ENCODE measurements at regions not wholly inside any gene's neighbourhood (a gene's known extent, or its start where the extent isn't known, plus 50 kb on each side); places are given as distances from the start of the nearest gene placed in this dataset.

DNA sequence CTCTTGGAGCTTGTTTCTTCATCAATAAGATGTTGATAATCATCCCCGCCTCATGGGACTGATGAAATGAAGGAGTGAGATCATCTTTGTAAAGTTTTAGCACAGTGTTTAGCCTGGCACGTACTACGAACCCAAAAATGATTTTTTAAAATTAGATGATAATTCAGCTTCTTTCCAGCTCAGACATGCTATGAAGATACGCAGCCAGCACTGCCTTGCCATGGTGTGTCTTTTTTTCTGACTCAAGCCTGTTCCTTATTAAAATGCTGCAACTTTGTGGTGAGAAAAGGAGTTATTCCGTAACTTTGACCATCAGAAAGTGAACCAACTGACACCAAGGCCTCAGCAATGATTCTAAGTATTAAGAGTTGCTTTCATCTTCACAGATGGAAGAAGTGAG lies 269.0 kb downstream of the LTN1 start:
- no peak for DNase-seq
- H3K9me3 Mint-ChIP-seq (ENCODE audit: unreplicated experiment) = no peaks in the 10 kb centered on the region
- no peaks in the 10 kb centered on the region for H3K4me1 Mint-ChIP-seq (ENCODE audit: low read depth, unreplicated experiment)
- no peaks in the 10 kb centered on the region for H3K36me3 Mint-ChIP-seq (ENCODE audit: insufficient read depth, unreplicated experiment)
- H3K27me3 Mint-ChIP-seq (ENCODE audit: insufficient read depth, unreplicated experiment) = no peaks in the 10 kb centered on the region
- no peak overlapping the region for H3K4me3 ChIP-seq (ENCODE audit: low read depth, low read length)
- no peak overlapping the region for H3K27ac Mint-ChIP-seq (ENCODE audit: unreplicated experiment)
- H3K4me1 ChIP-seq = no peaks in the 10 kb centered on the region
- intact Hi-C loops (cut with micrococcal nuclease; ENCODE audit: unreplicated experiment) = no loop called here
- no peaks in the 10 kb centered on the region for H3K36me3 ChIP-seq (ENCODE audit: control insufficient read depth, insufficient read depth, low read length)
- no peaks in the 10 kb centered on the region for H3K27me3 ChIP-seq (replicated peaks; ENCODE audit: control insufficient read depth, insufficient read depth, low read length)
- H3K4me3 Mint-ChIP-seq (ENCODE audit: unreplicated experiment) = no peak overlapping the region
- H3K9me3 ChIP-seq = no peaks in the 10 kb centered on the region
- no TSS peak for BruUV-seq (replicated peaks)
- CTCF ChIA-PET = no interaction called here
- TF ChIP-seq, protein P1, sequence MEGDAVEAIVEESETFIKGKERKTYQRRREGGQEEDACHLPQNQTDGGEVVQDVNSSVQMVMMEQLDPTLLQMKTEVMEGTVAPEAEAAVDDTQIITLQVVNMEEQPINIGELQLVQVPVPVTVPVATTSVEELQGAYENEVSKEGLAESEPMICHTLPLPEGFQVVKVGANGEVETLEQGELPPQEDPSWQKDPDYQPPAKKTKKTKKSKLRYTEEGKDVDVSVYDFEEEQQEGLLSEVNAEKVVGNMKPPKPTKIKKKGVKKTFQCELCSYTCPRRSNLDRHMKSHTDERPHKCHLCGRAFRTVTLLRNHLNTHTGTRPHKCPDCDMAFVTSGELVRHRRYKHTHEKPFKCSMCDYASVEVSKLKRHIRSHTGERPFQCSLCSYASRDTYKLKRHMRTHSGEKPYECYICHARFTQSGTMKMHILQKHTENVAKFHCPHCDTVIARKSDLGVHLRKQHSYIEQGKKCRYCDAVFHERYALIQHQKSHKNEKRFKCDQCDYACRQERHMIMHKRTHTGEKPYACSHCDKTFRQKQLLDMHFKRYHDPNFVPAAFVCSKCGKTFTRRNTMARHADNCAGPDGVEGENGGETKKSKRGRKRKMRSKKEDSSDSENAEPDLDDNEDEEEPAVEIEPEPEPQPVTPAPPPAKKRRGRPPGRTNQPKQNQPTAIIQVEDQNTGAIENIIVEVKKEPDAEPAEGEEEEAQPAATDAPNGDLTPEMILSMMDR (IDR thresholded peaks at IDR 0.05; ENCODE audit: insufficient read depth in 1 of 2, low read depth in 1 of 2, low read length in 1 of 2, severe bottlenecking in 1 of 2, unreplicated experiment in 1 of 2) = no peak
- POLR2A ChIA-PET = no interaction called here

DNA sequence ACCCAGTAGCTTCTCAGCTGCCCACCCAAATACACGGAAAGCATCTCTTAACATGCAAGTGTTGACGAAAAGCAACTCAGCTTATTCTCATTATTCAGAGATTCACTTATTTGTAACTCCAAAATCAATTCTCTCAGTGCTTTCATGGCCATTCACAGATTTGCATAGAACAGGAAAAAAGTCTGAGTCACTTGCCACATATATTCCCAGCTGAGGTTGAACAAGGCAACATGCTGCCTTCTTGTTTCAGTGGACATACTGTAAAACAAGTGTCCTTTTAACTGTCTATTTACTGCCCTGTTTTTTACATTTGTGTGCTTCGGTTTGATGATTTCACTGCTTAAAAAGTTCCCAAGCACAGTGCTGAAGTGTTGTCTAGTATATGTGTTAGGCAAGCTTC lies 273.0 kb downstream of the LTN1 start:
- no peaks in the 10 kb centered on the region for H3K36me3 Mint-ChIP-seq (ENCODE audit: insufficient read depth, unreplicated experiment)
- H3K4me3 ChIP-seq (ENCODE audit: low read depth, low read length) = no peak overlapping the region
- POLR2A ChIA-PET = no interaction called here
- H3K9me3 Mint-ChIP-seq (ENCODE audit: unreplicated experiment) = no peaks in the 10 kb centered on the region
- TF ChIP-seq, protein P1 (IDR thresholded peaks at IDR 0.05; ENCODE audit: insufficient read depth in 1 of 2, low read depth in 1 of 2, low read length in 1 of 2, severe bottlenecking in 1 of 2, unreplicated experiment in 1 of 2) = no peak
- H3K9me3 ChIP-seq = no peaks in the 10 kb centered on the region
- no peaks in the 10 kb centered on the region for H3K27me3 ChIP-seq (replicated peaks; ENCODE audit: control insufficient read depth, insufficient read depth, low read length)
- CTCF ChIA-PET = no interaction called here
- H3K36me3 ChIP-seq (ENCODE audit: control insufficient read depth, insufficient read depth, low read length) = no peaks in the 10 kb centered on the region
- BruUV-seq (replicated peaks) = no TSS peak
- no peaks in the 10 kb centered on the region for H3K4me1 Mint-ChIP-seq (ENCODE audit: low read depth, unreplicated experiment)
- no peaks in the 10 kb centered on the region for H3K27me3 Mint-ChIP-seq (ENCODE audit: insufficient read depth, unreplicated experiment)
- H3K4me1 ChIP-seq = no peaks in the 10 kb centered on the region
- intact Hi-C loops (cut with micrococcal nuclease; ENCODE audit: unreplicated experiment) = no loop called here
- no peak for DNase-seq
- no peak overlapping the region for H3K27ac Mint-ChIP-seq (ENCODE audit: unreplicated experiment)
- no peak overlapping the region for H3K4me3 Mint-ChIP-seq (ENCODE audit: unreplicated experiment)

DNA sequence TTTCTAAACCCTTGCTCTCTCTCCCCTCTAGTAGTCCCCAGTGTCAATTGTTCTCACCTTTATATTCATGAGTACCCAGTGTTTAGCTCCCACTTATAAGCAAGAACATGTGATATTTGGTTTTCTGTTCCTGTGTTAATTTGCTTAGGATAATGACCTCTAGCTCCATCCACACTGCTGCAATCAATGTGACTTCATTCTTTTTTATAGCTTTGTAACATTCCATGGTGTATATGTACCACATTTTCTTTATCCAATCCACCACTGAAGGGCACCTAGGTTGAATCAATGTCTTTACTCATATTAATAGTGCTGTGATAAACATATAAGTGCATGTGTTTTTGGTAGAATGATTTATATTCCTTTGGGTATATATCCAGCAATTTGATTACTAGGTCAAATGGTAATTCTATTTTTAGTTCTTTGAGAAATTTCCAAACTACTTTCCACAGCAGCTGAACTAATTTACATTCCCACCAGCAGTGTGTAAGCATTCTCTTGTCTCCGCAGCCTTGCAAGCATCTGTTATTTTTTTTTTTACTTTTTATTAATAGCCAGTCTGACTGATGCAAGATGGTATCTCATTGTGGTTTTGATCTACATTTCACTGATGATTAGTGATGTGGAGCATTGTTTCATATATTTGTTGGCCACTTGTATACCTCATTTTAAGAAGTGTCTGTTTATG lies 277.8 kb downstream of the LTN1 start:
- H3K27me3 Mint-ChIP-seq (ENCODE audit: insufficient read depth, unreplicated experiment) = peaks cover 7% of the 10 kb centered on the region
- Histone ChIP-seq H3K4me1 (no peaks in the 10 kb centered on the region), H3K27me3 (replicated peaks; ENCODE audit: control insufficient read depth, insufficient read depth, low read length) (no peaks in the 10 kb centered on the region), H3K4me3 (ENCODE audit: low read depth, low read length) (no peak overlapping the region), H3K36me3 (ENCODE audit: control insufficient read depth, insufficient read depth, low read length) (no peaks in the 10 kb centered on the region), H3K9me3 (no peaks in the 10 kb centered on the region)
- no peak overlapping the region for H3K4me3 Mint-ChIP-seq (ENCODE audit: unreplicated experiment)
- no peak for DNase-seq
- no peak overlapping the region for H3K27ac Mint-ChIP-seq (ENCODE audit: unreplicated experiment)
- no TSS peak for BruUV-seq (replicated peaks)
- CTCF ChIA-PET = no interaction called here
- H3K9me3 Mint-ChIP-seq (ENCODE audit: unreplicated experiment) = no peaks in the 10 kb centered on the region
- no peaks in the 10 kb centered on the region for H3K4me1 Mint-ChIP-seq (ENCODE audit: low read depth, unreplicated experiment)
- H3K36me3 Mint-ChIP-seq (ENCODE audit: insufficient read depth, unreplicated experiment) = no peaks in the 10 kb centered on the region
- intact Hi-C loops (cut with micrococcal nuclease; ENCODE audit: unreplicated experiment) = no loop called here
- POLR2A ChIA-PET = no interaction called here
- TF ChIP-seq, protein P1 (IDR thresholded peaks at IDR 0.05; ENCODE audit: insufficient read depth in 1 of 2, low read depth in 1 of 2, low read length in 1 of 2, severe bottlenecking in 1 of 2, unreplicated experiment in 1 of 2) = no peak

Measured in Caco-2 (cell line).